Breast epithelium (tissue), 3 donors: ENCODE measurements at regions not wholly inside any gene's neighbourhood (a gene's known extent, or its start where the extent isn't known, plus 50 kb on each side); places are given as distances from the start of the nearest gene placed in this dataset.

ENCODE experiments used
- POLR2A ChIP-seq: fragments of 450-650 bp; IDR thresholded peaks from one replicate; pipeline ENCODE4 v1.6.1; 2016; ENCODE audit warnings: antibody characterized with exemption, mild to moderate bottlenecking, moderate library complexity
- POLR2AphosphoS5 ChIP-seq, 3 donors: sonication (generic); formaldehyde crosslinking; IDR thresholded peaks; one replicate each; pipeline ENCODE4 v1.6.1; 2017; ENCODE audit warnings: antibody characterized with exemption in 3 of 3
- TF ChIP-seq, protein P1 (sequence below), 3 donors: fragments of 450-650 bp; IDR thresholded peaks; one replicate each; pipeline ENCODE4 v1.5.1; 2016 to 2017; ENCODE audit warnings: antibody characterized with exemption in 3 of 3, mild to moderate bottlenecking in 3 of 3, moderate library complexity in 3 of 3

DNA sequence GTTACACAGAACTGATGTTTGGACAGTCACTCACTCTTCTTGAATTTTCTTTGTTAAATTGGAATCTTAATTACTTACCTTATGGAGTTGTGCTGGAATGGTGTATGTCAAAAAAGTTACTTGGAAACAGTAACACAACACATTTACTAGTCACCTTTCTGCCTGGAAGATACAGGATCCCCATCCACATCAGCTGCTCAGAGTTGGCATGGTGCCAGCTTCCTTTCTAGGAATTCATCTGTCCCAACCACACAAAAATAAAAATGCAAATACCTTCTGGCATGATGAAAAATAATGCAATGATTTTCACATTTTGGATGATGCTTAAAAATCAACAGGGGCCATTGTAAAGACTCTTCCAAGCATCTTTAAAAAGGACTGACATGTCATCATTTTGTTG, 341.5 kb downstream of the TMEM38B start:
- TF ChIP-seq, protein P1, sequence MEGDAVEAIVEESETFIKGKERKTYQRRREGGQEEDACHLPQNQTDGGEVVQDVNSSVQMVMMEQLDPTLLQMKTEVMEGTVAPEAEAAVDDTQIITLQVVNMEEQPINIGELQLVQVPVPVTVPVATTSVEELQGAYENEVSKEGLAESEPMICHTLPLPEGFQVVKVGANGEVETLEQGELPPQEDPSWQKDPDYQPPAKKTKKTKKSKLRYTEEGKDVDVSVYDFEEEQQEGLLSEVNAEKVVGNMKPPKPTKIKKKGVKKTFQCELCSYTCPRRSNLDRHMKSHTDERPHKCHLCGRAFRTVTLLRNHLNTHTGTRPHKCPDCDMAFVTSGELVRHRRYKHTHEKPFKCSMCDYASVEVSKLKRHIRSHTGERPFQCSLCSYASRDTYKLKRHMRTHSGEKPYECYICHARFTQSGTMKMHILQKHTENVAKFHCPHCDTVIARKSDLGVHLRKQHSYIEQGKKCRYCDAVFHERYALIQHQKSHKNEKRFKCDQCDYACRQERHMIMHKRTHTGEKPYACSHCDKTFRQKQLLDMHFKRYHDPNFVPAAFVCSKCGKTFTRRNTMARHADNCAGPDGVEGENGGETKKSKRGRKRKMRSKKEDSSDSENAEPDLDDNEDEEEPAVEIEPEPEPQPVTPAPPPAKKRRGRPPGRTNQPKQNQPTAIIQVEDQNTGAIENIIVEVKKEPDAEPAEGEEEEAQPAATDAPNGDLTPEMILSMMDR (IDR thresholded peaks at IDR 0.05): no peak
- TF ChIP-seq POLR2A (no peak), POLR2AphosphoS5 (IDR thresholded peaks at IDR 0.05) (no peak)
